SK-N-SH treated with all-trans-retinoic acid at 6 μM for 48 hours (cell line): ENCODE measurements at regions not wholly inside any gene's neighbourhood (a gene's known extent, or its start where the extent isn't known, plus 50 kb on each side); places are given as distances from the start of the nearest gene placed in this dataset.

Source experiments
- ATAC-seq: fragments of 200-7000 bp; cut with Tn5 transposase; 3 replicates; pipeline ENCODE4 v1.9.1; 2020; ENCODE audit warnings: mild to moderate bottlenecking, moderate library complexity
- BACH2 ChIP-seq: fragments of 250-450 bp; sonication (Bioruptor Pico); IDR thresholded peaks from 2 replicates; pipeline ENCODE4 v1.9.0; 2021; ENCODE audit warnings: mild to moderate bottlenecking, borderline replicate concordance
- CSDC2 ChIP-seq: fragments of 250-450 bp; sonication (Bioruptor Pico); IDR thresholded peaks from 2 replicates; pipeline ENCODE4 v1.5.0; 2020; ENCODE audit warnings: mild to moderate bottlenecking, moderate library complexity
- ESRRG ChIP-seq: fragments of 250-450 bp; sonication (Bioruptor Pico); IDR thresholded peaks from 2 replicates; pipeline ENCODE4 v1.6.1; 2021; ENCODE audit warnings: mild to moderate bottlenecking
- GLIS3 ChIP-seq: fragments of 250-450 bp; sonication (Bioruptor Pico); IDR thresholded peaks from 2 replicates; pipeline ENCODE4 v1.5.0; 2020; ENCODE audit warnings: mild to moderate bottlenecking, moderate library complexity
- ISL1 ChIP-seq: fragments of 250-450 bp; sonication (Bioruptor Pico); IDR thresholded peaks from 2 replicates; pipeline ENCODE4 v2.1.2; 2022; ENCODE audit warnings: mild to moderate bottlenecking, moderate library complexity
- OSR1 ChIP-seq: fragments of 250-450 bp; sonication (Bioruptor Pico); IDR thresholded peaks from 2 replicates; pipeline ENCODE4 v1.8.0; 2022; ENCODE audit warnings: moderate library complexity, mild to moderate bottlenecking, inconsistent platforms
- PPARA ChIP-seq: fragments of 250-450 bp; sonication (Bioruptor Pico); IDR thresholded peaks from 2 replicates; pipeline ENCODE4 v1.5.0; 2020; ENCODE audit warnings: mild to moderate bottlenecking, borderline replicate concordance
- RARB ChIP-seq: fragments of 250-450 bp; sonication (Bioruptor Pico); IDR thresholded peaks from 2 replicates; pipeline ENCODE4 v1.8.0; 2021; ENCODE audit warnings: mild to moderate bottlenecking, moderate library complexity
- SNAI2 ChIP-seq: fragments of 250-450 bp; sonication (Bioruptor Pico); IDR thresholded peaks from 2 replicates; pipeline ENCODE4 v1.5.0; 2020; ENCODE audit warnings: mild to moderate bottlenecking, moderate library complexity
- TCF4 ChIP-seq: fragments of 250-450 bp; sonication (Bioruptor Pico); IDR thresholded peaks from 2 replicates; pipeline ENCODE4 v1.8.0; 2021; ENCODE audit warnings: mild to moderate bottlenecking, moderate library complexity, borderline replicate concordance
- TOX ChIP-seq: fragments of 250-450 bp; sonication (Bioruptor Pico); IDR thresholded peaks from 2 replicates; pipeline ENCODE4 v1.8.0; 2021; ENCODE audit warnings: mild to moderate bottlenecking, moderate library complexity, borderline replicate concordance
- ZC3H10 ChIP-seq: fragments of 250-450 bp; sonication (Bioruptor Pico); IDR thresholded peaks from 2 replicates; pipeline ENCODE4 v1.5.1; 2021; ENCODE audit warnings: mild to moderate bottlenecking, moderate library complexity
- ZFP3 ChIP-seq: fragments of 250-450 bp; sonication (Bioruptor Pico); IDR thresholded peaks from 2 replicates; pipeline ENCODE4 v1.5.0; 2020; ENCODE audit warnings: mild to moderate bottlenecking, moderate library complexity
- ZFP30 ChIP-seq: fragments of 450-650 bp; formaldehyde crosslinking; IDR thresholded peaks from 2 replicates; pipeline ENCODE4 v1.5.0; 2022; ENCODE audit warnings: mild to moderate bottlenecking, moderate library complexity
- ZNF565 ChIP-seq: fragments of 450-650 bp; formaldehyde crosslinking; conservative IDR thresholded peaks from 2 replicates; pipeline ENCODE4 v1.5.0; 2020; ENCODE audit warnings: low read depth, mild to moderate bottlenecking, moderate library complexity
- ZNF70 ChIP-seq: fragments of 450-650 bp; formaldehyde crosslinking; IDR thresholded peaks from 2 replicates; pipeline ENCODE4 v1.5.0; 2020; ENCODE audit warnings: mild to moderate bottlenecking, moderate library complexity
- ZNF8 ChIP-seq: fragments of 450-650 bp; formaldehyde crosslinking; IDR thresholded peaks from 2 replicates; pipeline ENCODE4 v1.5.0; 2020; ENCODE audit warnings: mild to moderate bottlenecking, moderate library complexity
- TF ChIP-seq, protein P1 (sequence below): fragments of 250-450 bp; sonication (Bioruptor Pico); IDR thresholded peaks from 2 replicates; pipeline ENCODE4 v1.5.0; 2020; ENCODE audit warnings: mild to moderate bottlenecking, moderate library complexity
- TF ChIP-seq, protein P2 (sequence below): fragments of 250-450 bp; sonication (Bioruptor Pico); IDR thresholded peaks from 2 replicates; pipeline ENCODE4 v1.8.0; 2020; ENCODE audit warnings: mild to moderate bottlenecking, moderate library complexity, borderline replicate concordance
- TF ChIP-seq, protein P3 (sequence below): fragments of 250-450 bp; sonication (Bioruptor Pico); IDR thresholded peaks from 2 replicates; pipeline ENCODE4 v1.5.1; 2020; ENCODE audit warnings: low read depth, mild to moderate bottlenecking, moderate library complexity
- TF ChIP-seq, protein P4 (sequence below): fragments of 250-450 bp; sonication (Bioruptor Pico); IDR thresholded peaks from 2 replicates; pipeline ENCODE4 v1.8.0; 2021; ENCODE audit warnings: low read depth, mild to moderate bottlenecking, moderate library complexity, borderline replicate concordance
- TF ChIP-seq, protein P5 (sequence below): fragments of 250-450 bp; sonication (Bioruptor Pico); IDR thresholded peaks from 2 replicates; pipeline ENCODE4 v1.5.1; 2021; ENCODE audit warnings: mild to moderate bottlenecking, moderate library complexity

DNA sequence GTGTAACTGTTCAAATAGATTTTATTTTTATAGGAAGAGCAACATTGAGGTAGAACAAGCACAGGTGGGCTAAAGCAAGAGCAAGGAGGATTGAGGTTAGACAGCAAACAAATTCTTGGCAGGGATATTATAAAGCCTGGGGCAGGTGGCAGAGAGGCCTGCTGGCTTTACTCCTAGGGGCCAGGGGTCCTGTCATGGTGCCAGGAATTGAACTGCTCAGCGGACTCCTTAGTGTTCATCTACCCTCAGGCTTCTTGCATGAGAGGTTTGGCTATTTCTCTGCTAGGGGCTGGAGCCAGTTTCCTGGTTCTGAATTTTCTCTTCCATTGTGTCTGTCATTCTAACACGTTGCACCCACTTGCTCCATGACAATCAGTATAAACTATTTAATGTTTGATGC is 217.2 kb upstream of the NCAM1 start:
- no peak for TF ChIP-seq ZFP3 (CRISPR knock-in tag)
- TF ChIP-seq ZNF70 (CRISPR knock-in tag) = no peak
- TF ChIP-seq ZC3H10 (CRISPR knock-in tag) = no peak
- TF ChIP-seq ZNF565 (CRISPR knock-in tag) = no peak
- no peak for TF ChIP-seq RARB (CRISPR knock-in tag)
- no peak for TF ChIP-seq ZFP30 (CRISPR knock-in tag)
- TF ChIP-seq CSDC2 (CRISPR knock-in tag) = no peak
- TF ChIP-seq, protein P1, sequence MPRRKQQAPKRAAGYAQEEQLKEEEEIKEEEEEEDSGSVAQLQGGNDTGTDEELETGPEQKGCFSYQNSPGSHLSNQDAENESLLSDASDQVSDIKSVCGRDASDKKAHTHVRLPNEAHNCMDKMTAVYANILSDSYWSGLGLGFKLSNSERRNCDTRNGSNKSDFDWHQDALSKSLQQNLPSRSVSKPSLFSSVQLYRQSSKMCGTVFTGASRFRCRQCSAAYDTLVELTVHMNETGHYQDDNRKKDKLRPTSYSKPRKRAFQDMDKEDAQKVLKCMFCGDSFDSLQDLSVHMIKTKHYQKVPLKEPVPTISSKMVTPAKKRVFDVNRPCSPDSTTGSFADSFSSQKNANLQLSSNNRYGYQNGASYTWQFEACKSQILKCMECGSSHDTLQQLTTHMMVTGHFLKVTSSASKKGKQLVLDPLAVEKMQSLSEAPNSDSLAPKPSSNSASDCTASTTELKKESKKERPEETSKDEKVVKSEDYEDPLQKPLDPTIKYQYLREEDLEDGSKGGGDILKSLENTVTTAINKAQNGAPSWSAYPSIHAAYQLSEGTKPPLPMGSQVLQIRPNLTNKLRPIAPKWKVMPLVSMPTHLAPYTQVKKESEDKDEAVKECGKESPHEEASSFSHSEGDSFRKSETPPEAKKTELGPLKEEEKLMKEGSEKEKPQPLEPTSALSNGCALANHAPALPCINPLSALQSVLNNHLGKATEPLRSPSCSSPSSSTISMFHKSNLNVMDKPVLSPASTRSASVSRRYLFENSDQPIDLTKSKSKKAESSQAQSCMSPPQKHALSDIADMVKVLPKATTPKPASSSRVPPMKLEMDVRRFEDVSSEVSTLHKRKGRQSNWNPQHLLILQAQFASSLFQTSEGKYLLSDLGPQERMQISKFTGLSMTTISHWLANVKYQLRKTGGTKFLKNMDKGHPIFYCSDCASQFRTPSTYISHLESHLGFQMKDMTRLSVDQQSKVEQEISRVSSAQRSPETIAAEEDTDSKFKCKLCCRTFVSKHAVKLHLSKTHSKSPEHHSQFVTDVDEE = no peak
- no peak for TF ChIP-seq SNAI2
- TF ChIP-seq, protein P2, sequence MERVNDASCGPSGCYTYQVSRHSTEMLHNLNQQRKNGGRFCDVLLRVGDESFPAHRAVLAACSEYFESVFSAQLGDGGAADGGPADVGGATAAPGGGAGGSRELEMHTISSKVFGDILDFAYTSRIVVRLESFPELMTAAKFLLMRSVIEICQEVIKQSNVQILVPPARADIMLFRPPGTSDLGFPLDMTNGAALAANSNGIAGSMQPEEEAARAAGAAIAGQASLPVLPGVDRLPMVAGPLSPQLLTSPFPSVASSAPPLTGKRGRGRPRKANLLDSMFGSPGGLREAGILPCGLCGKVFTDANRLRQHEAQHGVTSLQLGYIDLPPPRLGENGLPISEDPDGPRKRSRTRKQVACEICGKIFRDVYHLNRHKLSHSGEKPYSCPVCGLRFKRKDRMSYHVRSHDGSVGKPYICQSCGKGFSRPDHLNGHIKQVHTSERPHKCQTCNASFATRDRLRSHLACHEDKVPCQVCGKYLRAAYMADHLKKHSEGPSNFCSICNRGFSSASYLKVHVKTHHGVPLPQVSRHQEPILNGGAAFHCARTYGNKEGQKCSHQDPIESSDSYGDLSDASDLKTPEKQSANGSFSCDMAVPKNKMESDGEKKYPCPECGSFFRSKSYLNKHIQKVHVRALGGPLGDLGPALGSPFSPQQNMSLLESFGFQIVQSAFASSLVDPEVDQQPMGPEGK (CRISPR knock-in tag) = no peak
- TF ChIP-seq PPARA (CRISPR knock-in tag) = no peak
- TF ChIP-seq, protein P3, sequence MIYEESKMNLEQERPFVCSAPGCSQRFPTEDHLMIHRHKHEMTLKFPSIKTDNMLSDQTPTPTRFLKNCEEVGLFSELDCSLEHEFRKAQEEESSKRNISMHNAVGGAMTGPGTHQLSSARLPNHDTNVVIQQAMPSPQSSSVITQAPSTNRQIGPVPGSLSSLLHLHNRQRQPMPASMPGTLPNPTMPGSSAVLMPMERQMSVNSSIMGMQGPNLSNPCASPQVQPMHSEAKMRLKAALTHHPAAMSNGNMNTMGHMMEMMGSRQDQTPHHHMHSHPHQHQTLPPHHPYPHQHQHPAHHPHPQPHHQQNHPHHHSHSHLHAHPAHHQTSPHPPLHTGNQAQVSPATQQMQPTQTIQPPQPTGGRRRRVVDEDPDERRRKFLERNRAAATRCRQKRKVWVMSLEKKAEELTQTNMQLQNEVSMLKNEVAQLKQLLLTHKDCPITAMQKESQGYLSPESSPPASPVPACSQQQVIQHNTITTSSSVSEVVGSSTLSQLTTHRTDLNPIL (CRISPR knock-in tag) = no peak
- no peak for TF ChIP-seq OSR1 (CRISPR knock-in tag)
- no peak for TF ChIP-seq ZNF8
- TF ChIP-seq, protein P4, sequence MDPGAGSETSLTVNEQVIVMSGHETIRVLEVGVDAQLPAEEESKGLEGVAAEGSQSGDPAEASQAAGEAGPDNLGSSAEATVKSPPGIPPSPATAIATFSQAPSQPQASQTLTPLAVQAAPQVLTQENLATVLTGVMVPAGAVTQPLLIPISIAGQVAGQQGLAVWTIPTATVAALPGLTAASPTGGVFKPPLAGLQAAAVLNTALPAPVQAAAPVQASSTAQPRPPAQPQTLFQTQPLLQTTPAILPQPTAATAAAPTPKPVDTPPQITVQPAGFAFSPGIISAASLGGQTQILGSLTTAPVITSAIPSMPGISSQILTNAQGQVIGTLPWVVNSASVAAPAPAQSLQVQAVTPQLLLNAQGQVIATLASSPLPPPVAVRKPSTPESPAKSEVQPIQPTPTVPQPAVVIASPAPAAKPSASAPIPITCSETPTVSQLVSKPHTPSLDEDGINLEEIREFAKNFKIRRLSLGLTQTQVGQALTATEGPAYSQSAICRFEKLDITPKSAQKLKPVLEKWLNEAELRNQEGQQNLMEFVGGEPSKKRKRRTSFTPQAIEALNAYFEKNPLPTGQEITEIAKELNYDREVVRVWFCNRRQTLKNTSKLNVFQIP (CRISPR knock-in tag) = no peak
- TF ChIP-seq TOX (CRISPR knock-in tag) = no peak
- TF ChIP-seq BACH2 (CRISPR knock-in tag) = no peak
- TF ChIP-seq ISL1 (CRISPR knock-in tag) = no peak
- TF ChIP-seq ESRRG (CRISPR knock-in tag) = no peak
- no peak for TF ChIP-seq GLIS3 (CRISPR knock-in tag)
- TF ChIP-seq, all 23 proteins: peak for 0
- ATAC-seq = no peak

DNA sequence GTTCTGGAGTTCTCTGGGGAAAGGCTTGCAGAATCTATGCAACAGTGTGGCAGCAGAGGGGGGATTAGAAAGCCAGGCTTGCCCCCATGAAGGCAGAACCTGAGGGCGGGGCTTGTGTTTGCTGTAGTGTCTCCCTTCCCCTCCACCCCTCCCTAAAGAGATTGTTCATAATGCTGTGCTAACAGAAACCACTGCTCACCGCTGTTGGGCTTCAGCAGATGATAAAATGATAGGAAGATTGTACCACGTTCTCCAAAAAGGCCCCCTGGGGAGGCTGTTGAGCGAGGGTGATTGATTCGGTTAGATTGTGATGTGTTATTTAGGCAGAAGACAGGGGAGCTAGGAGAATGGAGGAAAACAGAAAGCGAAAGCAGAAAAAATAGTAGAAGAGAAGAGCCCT is 215.2 kb upstream of the NCAM1 start:
- TF ChIP-seq, protein P5, sequence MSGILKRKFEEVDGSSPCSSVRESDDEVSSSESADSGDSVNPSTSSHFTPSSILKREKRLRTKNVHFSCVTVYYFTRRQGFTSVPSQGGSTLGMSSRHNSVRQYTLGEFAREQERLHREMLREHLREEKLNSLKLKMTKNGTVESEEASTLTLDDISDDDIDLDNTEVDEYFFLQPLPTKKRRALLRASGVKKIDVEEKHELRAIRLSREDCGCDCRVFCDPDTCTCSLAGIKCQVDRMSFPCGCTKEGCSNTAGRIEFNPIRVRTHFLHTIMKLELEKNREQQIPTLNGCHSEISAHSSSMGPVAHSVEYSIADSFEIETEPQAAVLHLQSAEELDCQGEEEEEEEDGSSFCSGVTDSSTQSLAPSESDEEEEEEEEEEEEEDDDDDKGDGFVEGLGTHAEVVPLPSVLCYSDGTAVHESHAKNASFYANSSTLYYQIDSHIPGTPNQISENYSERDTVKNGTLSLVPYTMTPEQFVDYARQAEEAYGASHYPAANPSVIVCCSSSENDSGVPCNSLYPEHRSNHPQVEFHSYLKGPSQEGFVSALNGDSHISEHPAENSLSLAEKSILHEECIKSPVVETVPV = no peak
- TF ChIP-seq ESRRG (CRISPR knock-in tag) (no peak), TCF4 (no peak)
- TF ChIP-seq, protein P1 = no peak
- no peak for ATAC-seq
